HEK293 (cell line): ENCODE measurements at regions not wholly inside any gene's neighbourhood (a gene's known extent, or its start where the extent isn't known, plus 50 kb on each side); places are given as distances from the start of the nearest gene placed in this dataset.

Experiments
- CTCF ChIA-PET: fragments of 350-600 bp; formaldehyde crosslinking; extraction: SDS; loops from one replicate; lab custom pipeline; 2021; ENCODE audit warnings: antibody characterized with exemption; lab: Yijun Ruan, JAX
- POLR2A ChIA-PET: fragments of 300-600 bp; formaldehyde crosslinking; extraction: SDS; loops from one replicate; lab custom pipeline; 2020; ENCODE audit warnings: antibody characterized with exemption, inconsistent platforms; lab: Yijun Ruan, JAX
- H3K27ac ChIP-seq: fragments of 200-500 bp; sonication (Bioruptor generic); 2 replicates; pipeline ENCODE4 v1.5.1; 2014; ENCODE audit warnings: low read depth, low read length, control low read depth, inconsistent platforms; ENCODE audit errors: extremely low read depth
- H3K36me3 ChIP-seq, 2 experiments: fragments of 200-500 bp in 1 of 2; sonication (Bioruptor generic) in 1 of 2; 1 replicate in 1 of 2; 2 replicates in 1 of 2; pipeline ENCODE4 v1.5.1; 2014 to 2017; ENCODE audit warnings: inconsistent platforms in 2 of 2, low read length in 2 of 2; ENCODE audit not compliant: control insufficient read depth in 2 of 2, insufficient read depth in 1 of 2
- H3K4me1 ChIP-seq: fragments of 200-500 bp; sonication (Bioruptor generic); 2 replicates; pipeline ENCODE4 v1.5.1; 2014; ENCODE audit warnings: mild to moderate bottlenecking, low read length, inconsistent platforms; ENCODE audit not compliant: control insufficient read depth, insufficient read depth
- H3K4me3 ChIP-seq: 2 replicates; pipeline ENCODE4 v1.5.1; 2011; ENCODE audit warnings: low read depth, mild to moderate bottlenecking, control low read depth, low read length, moderate library complexity
- H3K9me3 ChIP-seq: fragments of 200-500 bp; sonication (Bioruptor generic); 2 replicates; pipeline ENCODE4 v1.5.1; 2014; ENCODE audit warnings: low read depth, low read length, inconsistent platforms; ENCODE audit not compliant: control insufficient read depth, insufficient read depth
- PRDM10 ChIP-seq: fragments of 450-650 bp; formaldehyde crosslinking; IDR thresholded peaks from 2 replicates; pipeline ENCODE4 v1.5.1; 2016; ENCODE audit warnings: missing biosample characterization, missing genetic modification characterization
- SALL2 ChIP-seq: fragments of 450-650 bp; formaldehyde crosslinking; IDR thresholded peaks from 2 replicates; pipeline ENCODE4 v1.5.0; 2017; ENCODE audit warnings: missing biosample characterization, mild to moderate bottlenecking, missing genetic modification characterization, borderline replicate concordance
- YY2 ChIP-seq: fragments of 450-650 bp; formaldehyde crosslinking; IDR thresholded peaks from 2 replicates; pipeline ENCODE4 v1.5.1; 2016; ENCODE audit warnings: missing biosample characterization, missing genetic modification characterization
- ZBTB10 ChIP-seq: fragments of 450-650 bp; formaldehyde crosslinking; IDR thresholded peaks from 2 replicates; pipeline ENCODE4 v1.5.1; 2016; ENCODE audit warnings: missing biosample characterization, missing genetic modification characterization
- ZBTB49 ChIP-seq: fragments of 450-650 bp; formaldehyde crosslinking; IDR thresholded peaks from 2 replicates; pipeline ENCODE4 v1.5.1; 2016; ENCODE audit warnings: missing biosample characterization, missing genetic modification characterization, low read depth
- ZIC2 ChIP-seq: fragments of 450-650 bp; formaldehyde crosslinking; IDR thresholded peaks from 2 replicates; pipeline ENCODE4 v1.5.1; 2016; ENCODE audit warnings: missing biosample characterization, missing genetic modification characterization
- ZNF354C ChIP-seq: fragments of 450-650 bp; formaldehyde crosslinking; IDR thresholded peaks from 2 replicates; pipeline ENCODE4 v1.5.1; 2016; ENCODE audit warnings: missing biosample characterization, missing genetic modification characterization, low read depth, borderline replicate concordance
- ZNF394 ChIP-seq: fragments of 450-650 bp; formaldehyde crosslinking; IDR thresholded peaks from 2 replicates; pipeline ENCODE4 v1.5.1; 2016; ENCODE audit warnings: missing biosample characterization, missing genetic modification characterization, mild to moderate bottlenecking, moderate library complexity, borderline replicate concordance
- ZNF555 ChIP-seq: fragments of 450-650 bp; formaldehyde crosslinking; conservative IDR thresholded peaks from 2 replicates; pipeline ENCODE4 v1.5.1; 2017; ENCODE audit warnings: missing biosample characterization, mild to moderate bottlenecking, missing genetic modification characterization, inconsistent platforms
- ZSCAN5A ChIP-seq: fragments of 450-650 bp; formaldehyde crosslinking; IDR thresholded peaks from 2 replicates; pipeline ENCODE4 v1.5.1; 2016; ENCODE audit warnings: missing biosample characterization, missing genetic modification characterization
- TF ChIP-seq, protein P1 (sequence below): fragments of 450-650 bp; formaldehyde crosslinking; IDR thresholded peaks from 2 replicates; pipeline ENCODE4 v1.5.1; 2017; ENCODE audit warnings: missing biosample characterization, missing genetic modification characterization

DNA sequence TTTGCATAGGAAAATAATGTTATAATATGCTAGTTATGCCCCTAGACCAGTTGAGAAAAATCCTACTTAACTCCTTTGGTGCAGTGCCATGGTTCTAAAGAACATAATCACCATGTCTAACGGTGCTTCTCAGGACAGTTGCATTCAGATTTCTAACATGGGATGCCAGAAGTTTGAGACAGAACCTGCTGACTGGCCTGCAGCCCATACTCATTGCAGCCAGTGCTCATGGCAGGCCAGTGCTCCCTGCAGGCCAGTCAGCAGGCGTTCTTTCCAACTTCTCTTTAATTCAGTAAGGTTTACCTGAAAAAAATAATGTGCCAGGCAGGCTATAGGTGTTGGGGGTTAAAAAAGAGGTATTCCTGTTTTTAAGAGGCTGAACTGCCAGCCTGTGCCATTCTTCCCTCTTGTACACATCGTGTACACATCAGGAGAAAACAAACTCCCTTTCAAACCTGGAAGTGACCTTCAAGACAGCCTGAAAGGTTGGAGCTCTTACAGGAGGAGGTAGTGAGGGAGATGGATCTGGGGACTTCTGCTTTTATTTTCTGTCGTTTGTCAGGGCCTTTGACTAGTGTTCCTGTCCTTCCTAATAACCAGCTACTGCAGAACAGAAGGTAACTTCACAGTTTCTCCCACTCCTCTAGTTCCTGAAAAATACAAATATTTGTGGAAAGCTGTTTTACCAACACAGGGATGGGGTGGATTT is 146.0 kb upstream of the MAGI3 start (continued):
- no peak for TF ChIP-seq ZBTB10

DNA sequence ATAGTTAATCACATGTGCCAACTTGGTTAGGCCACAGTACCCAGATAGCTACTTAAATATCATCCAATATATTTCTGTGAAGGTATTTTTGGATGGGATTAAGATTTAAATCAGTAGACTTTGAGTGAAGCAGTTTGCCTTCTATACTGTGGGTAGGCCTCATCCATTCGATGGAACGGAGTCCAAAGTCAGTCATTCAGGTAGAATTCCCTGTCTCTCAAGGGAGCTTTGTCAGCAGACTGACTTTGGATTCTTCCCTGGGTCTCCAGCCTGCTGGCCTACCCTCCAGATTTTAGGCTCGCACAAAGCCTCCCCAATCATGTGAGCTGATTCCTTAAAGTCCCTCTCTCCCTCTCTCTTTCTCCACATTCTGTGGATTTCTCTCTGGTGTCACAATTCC is 145.1 kb upstream of the MAGI3 start:
- no peak overlapping the region for H3K4me3 ChIP-seq
- CTCF ChIA-PET, result interaction anchor here (0.6 kb wide), 2 partner anchors 19 to 1090 kb away, joined by 3 to 5 read pairs; no protein-coding TSS in a partner anchor
- H3K27ac ChIP-seq, result no peak overlapping the region
- no peak for TF ChIP-seq ZIC2 (tag by site-specific recombination)
- TF ChIP-seq SALL2 (tag by site-specific recombination), result no peak
- no peak for TF ChIP-seq ZNF394 (tag by site-specific recombination)
- TF ChIP-seq ZNF354C (tag by site-specific recombination), result no peak
- TF ChIP-seq, protein P1, sequence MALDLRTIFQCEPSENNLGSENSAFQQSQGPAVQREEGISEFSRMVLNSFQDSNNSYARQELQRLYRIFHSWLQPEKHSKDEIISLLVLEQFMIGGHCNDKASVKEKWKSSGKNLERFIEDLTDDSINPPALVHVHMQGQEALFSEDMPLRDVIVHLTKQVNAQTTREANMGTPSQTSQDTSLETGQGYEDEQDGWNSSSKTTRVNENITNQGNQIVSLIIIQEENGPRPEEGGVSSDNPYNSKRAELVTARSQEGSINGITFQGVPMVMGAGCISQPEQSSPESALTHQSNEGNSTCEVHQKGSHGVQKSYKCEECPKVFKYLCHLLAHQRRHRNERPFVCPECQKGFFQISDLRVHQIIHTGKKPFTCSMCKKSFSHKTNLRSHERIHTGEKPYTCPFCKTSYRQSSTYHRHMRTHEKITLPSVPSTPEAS, result no peak
- TF ChIP-seq ZSCAN5A (tag by site-specific recombination), result no peak
- TF ChIP-seq YY2, result no peak
- TF ChIP-seq ZBTB49 (tag by site-specific recombination), result no peak
- TF ChIP-seq PRDM10, result no peak
- TF ChIP-seq ZNF555 (tag by site-specific recombination), result no peak
- POLR2A ChIA-PET, result no interaction called here
- no peaks in the 10 kb centered on the region for H3K36me3 ChIP-seq
- no peaks in the 10 kb centered on the region for H3K9me3 ChIP-seq
- H3K4me1 ChIP-seq, result peaks cover 6% of the 10 kb centered on the region
